ENCODE measurements at regions not wholly inside any gene's neighbourhood (a gene's known extent, or its start where the extent isn't known, plus 50 kb on each side); places are given as distances from the start of the nearest gene placed in this dataset.

- WGBS = 91% methylated on average over 9 of the region's 9 CpGs
- Histone ChIP-seq H3K27ac (ENCODE audit: low read depth in 1 of 2, low read length in 2 of 2) (no peak overlapping the region), H3K9me3 (ENCODE audit: control insufficient read depth in 4 of 4, low read length in 3 of 4) (no peaks in the 10 kb centered on the region), H3K36me3 (ENCODE audit: control insufficient read depth in 4 of 4, insufficient read depth in 3 of 4, low read depth in 1 of 4, low read length in 3 of 4) (no peaks in the 10 kb centered on the region), H3K4me1 (ENCODE audit: control insufficient read depth in 4 of 4, insufficient read depth in 4 of 4, low read length in 3 of 4) (peaks cover 0 to 2% (median 0%) of the 10 kb centered on the region in 4 donors), H3K9ac (ENCODE audit: low read depth in 1 of 2, low read length in 2 of 2) (no peak overlapping the region), H3K4me3 (ENCODE audit: low read depth in 1 of 3, low read length in 3 of 3) (no peak overlapping the region), H3K27me3 (ENCODE audit: control insufficient read depth in 4 of 4, insufficient read depth in 4 of 4, low read length in 3 of 4) (no peaks in the 10 kb centered on the region)
- TF ChIP-seq FOXA1 (IDR thresholded peaks at IDR 0.05) (no peak), HNF4A (conservative IDR thresholded peaks at IDR 0.05) (no peak), JUND (IDR thresholded peaks at IDR 0.05) (no peak), REST (IDR thresholded peaks at IDR 0.05) (no peak), MAX (IDR thresholded peaks at IDR 0.05) (no peak), NR2F2 (IDR thresholded peaks at IDR 0.05) (no peak), GABPA (IDR thresholded peaks at IDR 0.05 in 1 of 2, conservative IDR thresholded peaks at IDR 0.05 in 1 of 2) (no peak), CTCF (IDR thresholded peaks at IDR 0.05; ENCODE audit: low read depth, low read length, missing input control) (no peak)
- DNase-seq (ENCODE audit: low spot score) = no peak
Measured at GRCh38 chr2:42902939-42903709, 110.7 kb upstream of the HAAO start.

GRCh38 chr2:42901076-42901640 lies 108.8 kb upstream of the HAAO start:
- TF ChIP-seq REST (IDR thresholded peaks at IDR 0.05) = no peak
- TF ChIP-seq MAX (IDR thresholded peaks at IDR 0.05) = no peak
- Histone ChIP-seq H3K27me3 (ENCODE audit: control insufficient read depth in 4 of 4, insufficient read depth in 4 of 4, low read length in 3 of 4) (no peaks in the 10 kb centered on the region), H3K4me1 (ENCODE audit: control insufficient read depth in 4 of 4, insufficient read depth in 4 of 4, low read length in 3 of 4) (peaks cover 0 to 2% (median 0%) of the 10 kb centered on the region in 4 donors), H3K4me3 (ENCODE audit: low read depth in 1 of 3, low read length in 3 of 3) (no peak overlapping the region), H3K36me3 (ENCODE audit: control insufficient read depth in 4 of 4, insufficient read depth in 3 of 4, low read depth in 1 of 4, low read length in 3 of 4) (no peaks in the 10 kb centered on the region), H3K9me3 (ENCODE audit: control insufficient read depth in 4 of 4, low read length in 3 of 4) (no peaks in the 10 kb centered on the region), H3K27ac (ENCODE audit: low read depth in 1 of 2, low read length in 2 of 2) (no peak overlapping the region), H3K9ac (ENCODE audit: low read depth in 1 of 2, low read length in 2 of 2) (no peak overlapping the region)
- DNase-seq (ENCODE audit: low spot score) = no peak
- WGBS = 89% methylated on average over 4 of the region's 4 CpGs

Data from liver (tissue), 8 donors.